ES-I3 (cell line): ENCODE measurements at regions not wholly inside any gene's neighbourhood (a gene's known extent, or its start where the extent isn't known, plus 50 kb on each side); places are given as distances from the start of the nearest gene placed in this dataset.

Source experiments
- H3K36me3 ChIP-seq: 2 replicates; pipeline ENCODE4 v1.6.1; 2013; ENCODE audit warnings: mild to moderate bottlenecking, low read length, control low read depth, moderate library complexity; ENCODE audit not compliant: insufficient read depth
- H3K4me1 ChIP-seq: 2 replicates; pipeline ENCODE4 v1.6.1; 2013; ENCODE audit warnings: mild to moderate bottlenecking, control low read depth, low read length; ENCODE audit not compliant: insufficient read depth
- H3K9ac ChIP-seq: 2 replicates; pipeline ENCODE4 v1.6.1; 2013; ENCODE audit warnings: low read depth, mild to moderate bottlenecking, low read length, moderate library complexity
- H3K9me3 ChIP-seq: 2 replicates; pipeline ENCODE4 v1.6.1; 2013; ENCODE audit warnings: mild to moderate bottlenecking, low read length, moderate library complexity; ENCODE audit not compliant: control insufficient read depth, insufficient read depth

DNA sequence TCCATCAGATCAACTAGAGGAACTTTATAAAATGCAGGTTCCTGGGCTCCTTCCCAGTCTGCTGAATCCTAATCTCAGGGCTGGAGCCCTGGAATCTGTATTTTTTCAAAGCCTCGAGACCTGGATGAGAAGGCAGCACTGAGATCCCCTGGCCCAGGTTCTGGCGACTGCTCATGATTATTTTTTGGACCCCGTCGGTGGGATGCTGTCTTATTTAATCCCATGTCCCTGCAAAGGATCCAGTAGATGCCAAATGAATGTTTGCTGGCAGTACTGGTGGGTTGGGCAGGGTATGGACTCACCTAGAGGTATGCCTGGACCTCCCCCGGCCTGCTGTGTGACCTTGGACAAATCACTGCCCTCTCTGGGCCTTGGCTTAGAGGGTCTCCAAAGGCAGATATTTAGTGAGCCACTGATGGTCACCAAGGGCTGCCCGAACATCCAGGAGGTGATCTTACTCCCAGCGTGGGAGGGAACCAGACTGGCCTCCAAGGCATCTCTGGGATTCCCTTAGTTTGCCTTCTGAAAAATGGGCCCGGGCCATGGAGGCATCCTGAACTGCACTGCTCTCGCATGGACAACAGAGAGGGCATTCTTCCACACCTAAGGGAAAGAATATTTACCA is 91.6 kb upstream of the RUNX3 start:
- Histone ChIP-seq H3K4me1 (peaks cover 42% of the 10 kb centered on the region; the same call in 1 of the 2 replicates), H3K9ac (no peak overlapping the region), H3K9me3 (no peaks in the 10 kb centered on the region), H3K36me3 (no peaks in the 10 kb centered on the region)

DNA sequence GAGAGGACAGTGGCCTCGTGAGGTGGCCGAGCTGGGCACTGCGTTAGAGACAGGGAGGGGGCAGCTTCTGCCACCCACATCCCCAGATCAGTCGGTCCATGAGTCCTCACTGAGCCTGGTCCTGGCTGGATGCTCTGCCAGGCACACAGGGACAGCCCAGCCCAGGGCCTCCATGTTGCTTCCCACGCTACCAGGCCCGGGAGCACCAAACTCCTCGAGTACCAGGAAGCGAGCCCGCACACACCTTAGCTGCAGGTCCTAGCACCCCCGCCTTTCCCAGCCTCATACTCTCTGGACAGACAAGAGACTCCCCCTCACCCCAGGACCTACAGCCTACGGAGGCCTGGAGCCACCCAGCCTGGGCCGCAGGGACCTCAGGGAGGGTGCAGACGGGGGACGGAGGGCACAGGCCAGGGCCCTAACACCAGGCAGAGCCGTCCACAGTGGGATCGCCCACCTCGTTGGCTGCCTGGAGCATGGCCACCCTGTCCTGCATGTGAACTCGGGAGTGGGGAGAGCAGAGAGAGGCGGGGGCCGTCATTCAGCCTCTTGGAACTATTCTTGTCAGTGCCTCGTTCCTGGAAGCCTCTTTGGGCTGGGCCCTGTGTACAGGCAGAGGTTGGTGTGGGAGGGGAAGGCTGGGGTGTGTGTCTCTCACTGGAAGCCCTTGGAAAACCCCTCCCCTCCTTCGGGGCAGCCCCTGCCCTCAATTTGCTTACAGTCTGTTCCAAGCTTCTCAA is 90.9 kb upstream of the RUNX3 start:
- Histone ChIP-seq H3K9me3 (no peaks in the 10 kb centered on the region), H3K9ac (no peak overlapping the region), H3K36me3 (no peaks in the 10 kb centered on the region), H3K4me1 (peaks cover 37% of the 10 kb centered on the region; the same call in 1 of the 2 replicates)

- Histone ChIP-seq H3K36me3 (no peaks in the 10 kb centered on the region), H3K9ac (no peak overlapping the region), H3K9me3 (no peaks in the 10 kb centered on the region), H3K4me1 (peaks cover 37% of the 10 kb centered on the region; the same call in 1 of the 2 replicates)
These were observed 90.2 kb upstream of the RUNX3 start for GRCh38 chr1:25020173-25020845.

DNA sequence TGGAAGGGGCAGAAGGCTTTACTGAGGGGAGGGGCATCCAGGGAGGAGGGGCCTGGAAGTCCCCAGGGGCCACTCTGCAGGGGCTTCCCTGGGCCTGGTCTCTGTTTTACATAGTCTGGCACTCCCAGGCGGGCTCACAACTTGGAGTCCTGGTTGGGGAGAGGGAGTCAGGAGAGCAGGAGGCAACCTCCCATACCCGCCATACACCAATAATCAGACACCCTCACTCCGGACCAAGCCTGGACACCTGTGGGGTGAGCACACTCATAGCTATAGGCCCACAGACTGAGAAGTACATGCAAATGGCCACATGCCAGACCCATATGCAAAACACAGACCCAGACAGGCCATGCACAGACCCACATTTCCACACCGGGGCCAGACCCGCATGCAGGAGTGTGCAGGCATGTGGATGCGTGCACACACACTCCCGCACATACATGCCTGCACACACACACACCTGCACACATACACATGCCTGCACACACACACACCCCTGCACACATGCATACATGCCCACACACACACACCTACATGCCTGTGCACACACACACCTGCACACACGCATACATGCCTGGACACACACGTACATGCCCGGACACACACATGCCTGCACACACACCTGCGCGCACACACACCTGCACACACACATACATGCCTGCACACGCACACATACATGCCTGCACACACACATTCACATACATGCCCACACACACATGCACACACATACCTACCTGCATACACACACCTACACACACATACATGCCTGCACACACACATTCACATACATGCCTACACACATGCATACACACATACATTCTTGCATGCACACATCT is 89.5 kb upstream of the RUNX3 start:
- H3K9ac ChIP-seq, result no peak overlapping the region
- H3K4me1 ChIP-seq, result peaks cover 37% of the 10 kb centered on the region; the same call in 1 of the 2 replicates
- H3K36me3 ChIP-seq, result no peaks in the 10 kb centered on the region
- H3K9me3 ChIP-seq, result no peaks in the 10 kb centered on the region

DNA sequence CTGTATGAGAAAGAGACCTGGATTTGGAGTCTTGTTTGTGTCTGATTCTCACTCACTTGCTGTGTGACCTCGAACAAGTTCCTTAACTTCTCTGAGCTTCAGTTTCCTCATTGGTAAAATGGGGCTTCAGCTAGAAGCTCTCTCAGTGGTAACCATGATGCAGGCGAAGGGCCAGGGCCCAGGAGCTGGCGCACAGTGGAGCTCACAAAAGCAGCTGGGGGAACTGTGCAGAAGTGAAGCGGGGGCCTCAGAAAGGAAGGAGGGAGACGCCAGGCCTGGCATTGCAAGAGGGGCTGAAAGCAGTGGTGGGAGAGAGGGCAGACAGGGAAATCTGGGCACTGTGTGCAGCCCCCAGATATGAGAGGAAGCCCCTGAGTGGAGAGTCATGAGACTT is 88.9 kb upstream of the RUNX3 start:
- H3K36me3 ChIP-seq, result no peaks in the 10 kb centered on the region
- peaks cover 37% of the 10 kb centered on the region; the same call in 1 of the 2 replicates for H3K4me1 ChIP-seq
- no peak overlapping the region for H3K9ac ChIP-seq
- H3K9me3 ChIP-seq, result no peaks in the 10 kb centered on the region

- no peak overlapping the region for H3K9ac ChIP-seq
These were observed 88.1 kb upstream of the RUNX3 start for GRCh38 chr1:25018110-25018735.

DNA sequence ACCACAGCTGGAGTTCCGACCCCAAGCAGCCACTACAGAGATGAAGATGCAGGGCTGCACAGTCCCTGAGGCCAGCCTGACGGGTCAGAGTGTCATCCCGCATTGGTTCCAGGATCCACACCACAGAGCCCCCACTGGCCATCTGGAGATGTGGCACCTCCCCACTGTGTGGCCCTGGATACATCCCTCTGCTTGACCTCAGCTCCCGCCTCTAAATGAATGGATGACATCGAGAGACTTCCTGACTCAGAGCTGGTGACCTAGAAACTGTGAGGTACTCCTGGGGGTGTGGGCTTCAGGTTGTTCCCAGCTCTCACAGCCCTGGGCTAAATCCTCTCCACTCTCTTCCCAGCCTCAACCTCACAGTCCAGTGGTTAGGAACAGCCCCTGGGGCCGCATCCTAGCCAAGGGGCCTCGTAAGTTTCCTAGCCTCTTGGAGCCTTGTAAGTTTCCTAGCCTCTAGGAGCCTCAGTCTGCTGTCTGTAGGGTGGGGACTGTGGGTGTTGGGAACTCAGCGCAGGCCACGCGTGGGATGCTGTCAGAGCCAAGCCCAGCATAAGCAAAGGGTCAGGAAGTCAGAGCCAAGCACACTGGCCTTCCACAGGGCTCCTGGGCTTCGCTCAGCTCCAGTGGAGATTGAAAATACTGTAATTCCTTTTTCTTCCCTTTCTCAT is 87.5 kb upstream of the RUNX3 start:
- Histone ChIP-seq H3K9ac (no peak overlapping the region), H3K4me1 (peaks cover 30% of the 10 kb centered on the region; the same call in 1 of the 2 replicates), H3K9me3 (no peaks in the 10 kb centered on the region), H3K36me3 (no peaks in the 10 kb centered on the region)

More at GRCh38 chr1:25018110-25018735, 88.1 kb upstream of the RUNX3 start:
- Histone ChIP-seq H3K9me3 (no peaks in the 10 kb centered on the region), H3K36me3 (no peaks in the 10 kb centered on the region), H3K4me1 (peaks cover 34% of the 10 kb centered on the region; the same call in 1 of the 2 replicates)

GRCh38 chr1:25012966-25013962 is 83.2 kb upstream of the RUNX3 start:
- Histone ChIP-seq H3K36me3 (no peaks in the 10 kb centered on the region), H3K9me3 (no peaks in the 10 kb centered on the region), H3K4me1 (peaks cover 18% of the 10 kb centered on the region; the same call in 1 of the 2 replicates), H3K9ac (no peak overlapping the region)

GRCh38 chr1:25011943-25012638 is 82.0 kb upstream of the RUNX3 start:
- H3K9ac ChIP-seq, result no peak overlapping the region
- H3K4me1 ChIP-seq, result peaks cover 12% of the 10 kb centered on the region; the same call in 1 of the 2 replicates
- no peaks in the 10 kb centered on the region for H3K9me3 ChIP-seq
- no peaks in the 10 kb centered on the region for H3K36me3 ChIP-seq

DNA sequence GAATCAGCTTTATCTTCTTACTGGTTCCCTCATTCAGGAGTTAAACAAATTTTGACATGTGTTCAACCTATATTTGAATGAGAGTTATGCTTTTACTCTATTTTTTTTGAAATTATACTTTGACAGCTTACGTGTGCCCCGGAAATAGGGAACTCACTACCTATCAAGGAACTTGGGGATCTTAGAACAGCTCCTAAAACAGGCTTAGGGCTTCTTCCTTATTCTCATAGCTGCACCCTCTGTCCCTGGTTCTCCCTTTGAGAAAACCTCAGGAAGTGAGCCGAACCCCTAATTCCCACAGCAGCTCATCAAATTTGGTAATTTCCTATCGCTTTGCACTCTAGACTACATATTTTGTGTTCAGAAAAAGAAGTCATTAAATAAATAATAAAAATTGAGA is 81.2 kb upstream of the RUNX3 start:
- Histone ChIP-seq H3K36me3 (no peaks in the 10 kb centered on the region), H3K9me3 (no peaks in the 10 kb centered on the region), H3K4me1 (peaks cover 19% of the 10 kb centered on the region; the same call in 1 of the 2 replicates), H3K9ac (no peak overlapping the region)

DNA sequence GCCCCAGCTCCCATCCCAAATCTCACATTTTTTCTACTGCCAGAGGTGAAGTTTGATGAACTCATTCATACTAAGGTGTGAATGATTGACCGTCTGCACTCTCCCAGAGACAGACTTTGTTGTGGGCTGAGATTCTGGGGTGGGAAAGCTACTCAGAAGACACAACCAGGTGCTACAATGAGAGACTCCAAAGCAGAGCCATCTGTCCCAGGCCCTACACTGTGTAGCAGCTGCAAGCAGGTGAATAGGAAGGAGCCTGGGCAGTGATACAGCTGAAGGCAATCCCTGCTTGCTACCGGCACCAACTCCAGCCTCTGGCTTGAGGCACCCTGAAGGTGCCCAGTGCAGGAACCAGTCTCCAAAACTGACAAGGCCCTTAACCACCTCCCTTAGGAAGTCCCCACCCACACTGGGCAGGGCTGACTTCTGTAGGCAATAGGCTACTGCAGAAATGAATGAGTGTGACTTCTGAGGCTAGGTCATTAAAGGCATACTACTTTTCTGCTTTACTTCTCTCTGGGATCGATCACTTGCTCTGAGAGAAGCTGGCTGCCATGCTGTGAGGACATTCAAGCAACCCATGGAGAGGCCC is 79.7 kb upstream of the RUNX3 start:
- Histone ChIP-seq H3K9ac (no peak overlapping the region), H3K9me3 (no peaks in the 10 kb centered on the region), H3K4me1 (peaks cover 21% of the 10 kb centered on the region; the same call in 1 of the 2 replicates), H3K36me3 (no peaks in the 10 kb centered on the region)

DNA sequence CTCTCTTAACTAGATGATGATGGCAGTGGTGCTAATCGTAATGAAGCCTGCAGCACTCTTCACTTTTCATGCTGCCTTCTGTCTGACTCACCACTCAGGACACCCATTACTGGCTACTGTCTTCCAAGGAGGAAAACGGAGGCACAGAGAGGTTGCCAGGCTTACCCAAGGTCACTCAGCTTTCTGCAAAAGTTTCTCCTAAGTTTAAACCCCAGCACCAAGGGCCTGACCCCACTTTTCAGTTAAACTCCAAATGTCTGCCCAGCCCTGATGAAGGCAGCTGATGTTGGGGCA is 78.1 kb upstream of the RUNX3 start:
- no peak overlapping the region for H3K9ac ChIP-seq
- H3K9me3 ChIP-seq, result no peaks in the 10 kb centered on the region
- no peaks in the 10 kb centered on the region for H3K36me3 ChIP-seq
- H3K4me1 ChIP-seq, result peaks cover 21% of the 10 kb centered on the region; the same call in 1 of the 2 replicates
